22Rv1 (cell line): ENCODE measurements at regions not wholly inside any gene's neighbourhood (a gene's known extent, or its start where the extent isn't known, plus 50 kb on each side); places are given as distances from the start of the nearest gene placed in this dataset.

ENCODE experiments used
- ZFX ChIP-seq: fragments of 450-650 bp; IDR thresholded peaks from 2 replicates; pipeline ENCODE4 v1.6.1; 2017; ENCODE audit warnings: antibody characterized with exemption, borderline replicate concordance
- TF ChIP-seq, protein P1 (sequence below): fragments of 450-650 bp; IDR thresholded peaks from 2 replicates; pipeline ENCODE4 v1.5.1; 2017; ENCODE audit warnings: mild to moderate bottlenecking

DNA sequence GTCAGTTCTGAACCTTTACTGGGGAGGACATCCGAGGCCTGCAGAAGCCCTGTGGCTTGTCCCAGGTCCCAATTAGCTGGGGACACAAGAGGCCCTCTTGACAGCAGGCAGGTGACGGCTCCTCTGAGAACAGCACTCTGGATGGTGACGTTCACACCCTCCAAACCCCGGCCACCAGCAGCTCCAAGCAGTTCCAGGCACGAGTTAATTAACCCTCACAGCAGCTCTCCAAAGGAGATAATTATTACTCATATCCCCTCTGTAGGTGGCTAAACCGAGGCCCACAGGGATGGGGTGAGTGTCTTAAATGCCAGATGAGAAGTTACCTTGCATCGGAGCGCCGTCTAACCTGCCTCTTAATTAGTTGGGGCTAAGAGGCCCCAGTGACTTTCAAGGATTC, 168.9 kb upstream of the CIBAR2 start:
- TF ChIP-seq, protein P1, sequence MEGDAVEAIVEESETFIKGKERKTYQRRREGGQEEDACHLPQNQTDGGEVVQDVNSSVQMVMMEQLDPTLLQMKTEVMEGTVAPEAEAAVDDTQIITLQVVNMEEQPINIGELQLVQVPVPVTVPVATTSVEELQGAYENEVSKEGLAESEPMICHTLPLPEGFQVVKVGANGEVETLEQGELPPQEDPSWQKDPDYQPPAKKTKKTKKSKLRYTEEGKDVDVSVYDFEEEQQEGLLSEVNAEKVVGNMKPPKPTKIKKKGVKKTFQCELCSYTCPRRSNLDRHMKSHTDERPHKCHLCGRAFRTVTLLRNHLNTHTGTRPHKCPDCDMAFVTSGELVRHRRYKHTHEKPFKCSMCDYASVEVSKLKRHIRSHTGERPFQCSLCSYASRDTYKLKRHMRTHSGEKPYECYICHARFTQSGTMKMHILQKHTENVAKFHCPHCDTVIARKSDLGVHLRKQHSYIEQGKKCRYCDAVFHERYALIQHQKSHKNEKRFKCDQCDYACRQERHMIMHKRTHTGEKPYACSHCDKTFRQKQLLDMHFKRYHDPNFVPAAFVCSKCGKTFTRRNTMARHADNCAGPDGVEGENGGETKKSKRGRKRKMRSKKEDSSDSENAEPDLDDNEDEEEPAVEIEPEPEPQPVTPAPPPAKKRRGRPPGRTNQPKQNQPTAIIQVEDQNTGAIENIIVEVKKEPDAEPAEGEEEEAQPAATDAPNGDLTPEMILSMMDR: no peak
- TF ChIP-seq ZFX: no peak
